ENCODE measurements at regions not wholly inside any gene's neighbourhood (a gene's known extent, or its start where the extent isn't known, plus 50 kb on each side); places are given as distances from the start of the nearest gene placed in this dataset.

- DNase-seq (ENCODE audit: insufficient read length, low spot score) = no peak
- no peak for FAIRE-seq
- no peak for TF ChIP-seq CTCF (IDR thresholded peaks at IDR 0.05; ENCODE audit: insufficient read depth, missing control alignments)
These were observed 165.7 kb upstream of the TSC22D2 start for GRCh38 chr3:150242220-150242936.

GRCh38 chr3:150240891-150241290 is 167.2 kb upstream of the TSC22D2 start:
- TF ChIP-seq CTCF (IDR thresholded peaks at IDR 0.05; ENCODE audit: insufficient read depth, missing control alignments) = no peak
- no peak for DNase-seq (ENCODE audit: insufficient read length, low spot score)
- FAIRE-seq = no peak

GRCh38 chr3:150239766-150240165 is 168.3 kb upstream of the TSC22D2 start:
- no peak for TF ChIP-seq CTCF (IDR thresholded peaks at IDR 0.05; ENCODE audit: insufficient read depth, missing control alignments)
- no peak for DNase-seq (ENCODE audit: insufficient read length, low spot score)
- no peak for FAIRE-seq

GRCh38 chr3:150238995-150239619 is 169.0 kb upstream of the TSC22D2 start:
- FAIRE-seq (no peak), DNase-seq (ENCODE audit: insufficient read length, low spot score) (no peak)
- peak; percentile 45 for TF ChIP-seq CTCF (IDR thresholded peaks at IDR 0.05; ENCODE audit: insufficient read depth, missing control alignments)

- FAIRE-seq = no peak
- no peak for DNase-seq (ENCODE audit: insufficient read length, low spot score)
- TF ChIP-seq CTCF (IDR thresholded peaks at IDR 0.05; ENCODE audit: insufficient read depth, missing control alignments) = no peak
These were observed 169.9 kb upstream of the TSC22D2 start for GRCh38 chr3:150238048-150238802.

GRCh38 chr3:150237490-150237889 is 170.6 kb upstream of the TSC22D2 start:
- no peak for DNase-seq (ENCODE audit: insufficient read length, low spot score)
- TF ChIP-seq CTCF (IDR thresholded peaks at IDR 0.05; ENCODE audit: insufficient read depth, missing control alignments) = no peak
- FAIRE-seq = no peak

All from D721Med (cell line).